Fibroblast of mammary gland (primary cell): ENCODE measurements at regions not wholly inside any gene's neighbourhood (a gene's known extent, or its start where the extent isn't known, plus 50 kb on each side); places are given as distances from the start of the nearest gene placed in this dataset.

Source experiments
- DNase-seq: peaks from one replicate; pipeline ENCODE4 v3.0.0-alpha.2; 2010; ENCODE audit warnings: low read depth
- H3K4me3 ChIP-seq: 2 replicates; pipeline ENCODE4 v1.5.1; 2011; ENCODE audit warnings: low read depth, mild to moderate bottlenecking, low read length, moderate library complexity; ENCODE audit not compliant: control insufficient read depth
- TF ChIP-seq, protein P1 (sequence below): conservative IDR thresholded peaks from 2 replicates; pipeline ENCODE4 v1.5.1; 2011; ENCODE audit warnings: low read depth, low read length, inconsistent platforms; ENCODE audit not compliant: control insufficient read depth, insufficient read depth

DNA sequence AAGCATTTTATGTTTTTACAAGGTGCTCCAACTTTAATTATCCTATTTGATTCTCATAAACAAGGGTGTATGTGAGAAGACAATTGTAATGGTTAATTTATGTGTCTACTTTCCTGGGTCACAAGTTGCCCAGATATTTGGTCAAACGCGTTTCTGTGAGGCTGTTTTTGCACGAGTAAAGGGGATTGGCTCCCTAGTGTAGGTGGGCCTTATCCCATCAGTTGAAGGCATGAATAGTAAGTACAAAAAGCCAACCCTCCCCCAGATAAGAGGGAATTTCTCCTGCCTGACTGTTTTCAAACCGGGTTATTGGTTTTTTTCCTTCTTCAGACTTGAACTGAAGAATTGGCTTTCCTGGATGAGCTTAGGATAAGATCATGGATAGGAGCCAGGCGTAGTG is 224.0 kb upstream of the NCKAP5 start:
- no peak overlapping the region for H3K4me3 ChIP-seq
- TF ChIP-seq, protein P1, sequence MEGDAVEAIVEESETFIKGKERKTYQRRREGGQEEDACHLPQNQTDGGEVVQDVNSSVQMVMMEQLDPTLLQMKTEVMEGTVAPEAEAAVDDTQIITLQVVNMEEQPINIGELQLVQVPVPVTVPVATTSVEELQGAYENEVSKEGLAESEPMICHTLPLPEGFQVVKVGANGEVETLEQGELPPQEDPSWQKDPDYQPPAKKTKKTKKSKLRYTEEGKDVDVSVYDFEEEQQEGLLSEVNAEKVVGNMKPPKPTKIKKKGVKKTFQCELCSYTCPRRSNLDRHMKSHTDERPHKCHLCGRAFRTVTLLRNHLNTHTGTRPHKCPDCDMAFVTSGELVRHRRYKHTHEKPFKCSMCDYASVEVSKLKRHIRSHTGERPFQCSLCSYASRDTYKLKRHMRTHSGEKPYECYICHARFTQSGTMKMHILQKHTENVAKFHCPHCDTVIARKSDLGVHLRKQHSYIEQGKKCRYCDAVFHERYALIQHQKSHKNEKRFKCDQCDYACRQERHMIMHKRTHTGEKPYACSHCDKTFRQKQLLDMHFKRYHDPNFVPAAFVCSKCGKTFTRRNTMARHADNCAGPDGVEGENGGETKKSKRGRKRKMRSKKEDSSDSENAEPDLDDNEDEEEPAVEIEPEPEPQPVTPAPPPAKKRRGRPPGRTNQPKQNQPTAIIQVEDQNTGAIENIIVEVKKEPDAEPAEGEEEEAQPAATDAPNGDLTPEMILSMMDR, result no peak
- no peak for DNase-seq

DNA sequence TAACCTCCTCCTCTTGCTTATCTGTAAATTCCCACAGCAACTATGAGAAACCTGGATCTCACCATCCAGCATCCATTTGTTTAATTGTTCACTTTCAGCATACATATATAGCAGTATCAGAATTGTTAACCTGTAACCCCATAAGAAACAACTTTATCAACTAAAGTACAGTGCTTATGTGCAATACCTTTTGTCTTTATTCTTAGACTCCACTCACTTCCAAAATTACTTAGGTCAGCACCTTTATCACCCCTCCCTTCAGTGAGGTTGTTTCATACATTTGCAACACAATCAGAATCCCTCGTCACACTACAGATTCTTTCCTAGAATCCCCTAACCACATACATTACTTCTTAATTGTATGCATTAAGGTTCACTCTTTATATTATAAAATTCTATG is 225.9 kb upstream of the NCKAP5 start:
- TF ChIP-seq, protein P1, result no peak
- DNase-seq, result no peak
- no peak overlapping the region for H3K4me3 ChIP-seq

DNA sequence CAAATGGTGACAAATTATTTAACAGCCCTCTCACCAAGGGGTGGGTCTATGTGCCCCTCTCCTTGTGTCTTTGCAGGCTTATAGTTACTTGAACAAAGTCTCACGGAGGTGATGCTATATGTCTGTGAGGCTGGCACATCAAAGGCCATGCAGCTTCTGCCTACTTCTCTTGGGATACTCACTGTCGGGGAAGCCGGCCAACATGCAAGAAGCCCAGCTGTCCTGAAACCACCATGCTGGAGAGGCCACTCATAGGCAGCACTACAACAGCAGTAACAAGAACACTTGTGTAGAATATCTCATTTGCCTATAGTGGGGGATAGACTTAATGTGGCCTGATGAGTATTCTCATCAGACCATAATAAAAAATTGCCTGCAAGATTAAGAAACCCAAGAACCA is 233.7 kb upstream of the NCKAP5 start:
- TF ChIP-seq, protein P1, result no peak
- no peak overlapping the region for H3K4me3 ChIP-seq
- no peak for DNase-seq

DNA sequence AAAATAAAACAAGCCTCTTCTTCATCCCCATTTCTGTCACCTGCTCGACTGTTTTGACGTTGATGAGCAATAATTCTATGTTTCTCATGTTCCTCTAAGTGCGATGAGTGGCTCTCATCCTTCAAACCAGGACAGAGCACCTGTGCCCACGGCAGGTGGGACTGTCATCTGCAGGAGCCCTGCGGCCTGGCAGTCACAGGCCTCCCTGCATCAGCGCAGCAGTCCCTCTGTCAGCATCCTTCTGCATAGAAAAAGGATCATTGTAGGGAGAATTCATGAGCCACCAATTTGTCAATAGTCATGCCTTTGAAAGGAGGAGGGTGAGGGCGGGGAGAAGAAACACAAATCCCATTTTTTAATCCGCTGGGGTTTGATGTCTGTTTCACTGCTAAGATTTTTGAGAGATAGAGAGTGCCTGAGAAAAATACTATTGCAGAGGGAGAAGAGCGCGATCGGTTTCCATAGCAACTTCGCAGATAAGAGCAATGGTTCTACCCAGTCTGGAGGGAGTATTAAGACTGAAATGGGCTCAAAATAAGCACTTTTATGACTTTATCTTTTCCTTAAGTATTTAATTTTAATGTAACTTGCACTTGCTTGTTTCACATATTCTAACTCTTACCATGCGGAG is 234.3 kb upstream of the NCKAP5 start:
- H3K4me3 ChIP-seq, result no peak overlapping the region
- TF ChIP-seq, protein P1, result no peak

DNA sequence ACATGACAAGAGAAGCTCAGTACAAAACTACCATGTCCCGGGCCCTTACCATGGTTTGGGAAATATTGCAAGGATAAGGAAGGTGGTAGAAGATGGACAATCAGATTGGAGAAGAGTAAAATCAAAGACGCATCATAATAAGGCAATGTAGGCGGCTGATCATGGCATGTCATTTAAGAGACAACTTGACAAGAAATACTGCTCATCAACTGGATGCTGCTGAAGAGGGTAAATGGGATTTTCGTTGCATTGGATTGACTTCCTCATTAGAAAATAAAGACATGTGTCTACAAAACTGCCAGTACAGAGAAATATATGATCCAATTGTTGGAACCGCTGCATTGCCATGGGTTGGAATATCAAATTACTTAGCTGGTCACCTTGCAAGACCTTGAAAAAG is 238.3 kb upstream of the NCKAP5 start:
- no peak for DNase-seq
- TF ChIP-seq, protein P1, result no peak
- H3K4me3 ChIP-seq, result no peak overlapping the region

More for the DNA sequence above, 234.3 kb upstream of the NCKAP5 start:
- DNase-seq, result no peak

DNA sequence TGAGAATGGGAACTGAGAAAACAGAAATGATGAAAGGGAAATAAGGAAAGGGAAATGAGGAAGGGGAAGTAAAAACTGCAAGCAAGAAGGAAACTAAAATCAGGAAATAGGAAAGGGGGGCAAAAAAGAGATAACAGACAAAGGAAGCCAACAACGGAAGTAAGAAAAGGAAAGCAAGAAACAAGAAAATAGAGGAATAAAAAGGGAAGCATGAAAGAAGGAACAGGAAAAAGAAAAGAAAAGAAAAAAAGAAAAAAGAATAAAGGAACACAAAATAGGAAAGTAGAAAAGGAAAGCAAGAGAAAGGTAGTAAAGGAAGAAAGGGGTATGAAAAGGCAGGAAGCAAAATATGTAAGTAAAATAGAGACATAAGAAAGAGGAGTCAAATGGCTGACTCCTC is 241.2 kb upstream of the NCKAP5 start:
- TF ChIP-seq, protein P1, result no peak
- no peak for DNase-seq
- no peak overlapping the region for H3K4me3 ChIP-seq

DNA sequence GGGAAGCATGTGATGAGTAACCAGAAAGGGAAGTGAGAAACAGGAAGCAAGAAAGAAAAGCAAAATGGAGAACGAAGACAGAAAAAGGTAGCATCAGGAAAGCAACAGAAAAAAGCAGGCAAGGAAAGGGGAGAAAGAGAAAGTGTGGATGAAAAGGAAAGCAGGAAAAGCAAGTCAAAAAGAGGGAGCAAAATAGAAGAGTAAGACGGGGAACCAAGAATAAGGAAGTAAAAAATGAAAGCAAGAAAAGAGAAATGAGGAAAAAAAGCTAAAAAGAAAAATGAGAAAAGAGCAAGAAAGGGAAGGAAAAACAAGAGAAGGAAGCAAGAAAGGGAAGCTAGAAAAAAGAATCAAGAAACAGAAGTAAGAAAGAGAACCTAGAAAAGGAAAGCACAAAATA is 242.3 kb upstream of the NCKAP5 start:
- DNase-seq, result no peak
- TF ChIP-seq, protein P1, result no peak
- no peak overlapping the region for H3K4me3 ChIP-seq
